ENCODE measurements at regions not wholly inside any gene's neighbourhood (a gene's known extent, or its start where the extent isn't known, plus 50 kb on each side); places are given as distances from the start of the nearest gene placed in this dataset.

DNA sequence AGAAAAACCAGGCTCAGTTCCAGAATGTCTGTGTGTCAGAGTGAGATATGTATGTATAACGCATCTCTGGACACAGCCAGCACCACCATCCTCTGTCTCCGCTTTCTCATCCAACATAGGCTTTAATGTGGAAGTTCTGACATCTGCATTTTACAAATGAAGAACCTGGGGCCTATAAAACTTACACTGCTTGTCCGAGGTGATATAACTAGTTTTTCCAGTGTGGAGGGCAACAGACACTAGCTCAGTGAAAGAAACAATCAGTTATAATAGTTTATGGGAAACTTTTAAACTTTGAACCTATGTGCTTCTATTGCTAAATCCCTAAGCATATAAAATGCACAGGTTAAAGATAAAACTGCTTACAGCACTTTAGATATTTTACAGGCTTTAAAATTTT is 208.7 kb downstream of the CRPPA start:
- no peak for DNase-seq

DNA sequence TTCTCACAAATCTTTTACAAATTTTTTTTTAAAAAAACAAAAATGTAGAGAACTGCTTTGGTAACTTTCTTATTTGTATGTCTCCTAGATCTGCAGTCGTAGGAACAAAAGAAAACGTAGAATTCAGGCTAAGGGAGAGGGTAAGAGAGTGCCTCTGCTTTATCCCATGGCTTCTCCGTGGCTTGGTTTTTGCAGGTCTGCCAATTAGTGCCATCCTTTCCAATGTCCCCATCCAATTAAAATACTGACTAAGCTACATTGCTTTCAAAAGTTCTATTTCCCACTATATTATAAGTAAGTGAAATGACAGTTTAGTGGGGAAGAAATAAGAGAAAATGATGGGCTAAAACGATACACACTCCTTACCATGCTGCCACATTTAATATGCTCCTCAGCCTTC is 209.3 kb downstream of the CRPPA start:
- DNase-seq: no peak

DNA sequence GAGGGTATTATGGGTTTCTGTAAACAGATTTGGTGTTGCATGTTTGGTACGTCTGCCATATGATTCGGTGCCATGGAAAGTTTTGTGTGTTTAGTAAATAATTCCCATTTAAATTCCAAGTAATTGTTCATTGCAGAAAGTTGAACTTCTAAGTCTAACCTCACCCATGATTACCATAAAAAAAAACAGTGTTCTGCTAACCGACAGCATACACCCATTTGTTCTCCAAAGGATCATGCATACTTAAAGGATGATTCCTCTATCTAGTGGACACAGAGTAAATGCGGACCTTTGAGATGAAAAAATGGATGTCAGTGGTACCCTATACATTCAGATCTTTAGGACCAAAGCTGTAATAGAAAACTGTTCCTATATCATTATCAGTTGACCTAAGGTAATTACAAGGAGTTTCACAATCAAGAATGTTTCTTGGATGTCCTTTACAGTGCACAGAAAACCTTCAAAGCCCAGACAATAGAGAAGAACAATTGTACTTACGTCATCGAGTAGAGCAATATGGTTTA is 209.9 kb downstream of the CRPPA start:
- no peak for DNase-seq

DNA sequence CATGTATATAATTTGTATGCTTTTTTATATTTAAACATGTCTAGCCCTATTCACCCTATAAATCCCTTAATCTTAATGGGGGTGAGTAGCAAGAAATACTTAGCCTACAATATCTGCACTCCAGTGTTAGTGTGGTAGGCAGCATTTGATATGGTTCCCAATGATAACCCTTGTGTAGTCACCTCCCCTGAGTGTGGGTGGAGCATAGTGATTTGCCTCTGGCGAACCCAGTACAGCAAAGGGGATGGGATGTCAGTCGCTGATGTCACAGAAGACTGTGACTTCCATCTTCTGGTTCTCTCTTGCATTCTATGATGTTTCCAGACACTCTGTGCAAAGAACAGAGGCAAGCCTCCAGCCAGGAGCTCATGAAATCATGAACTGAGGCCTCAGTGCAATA is 211.2 kb downstream of the CRPPA start:
- no peak for DNase-seq

DNA sequence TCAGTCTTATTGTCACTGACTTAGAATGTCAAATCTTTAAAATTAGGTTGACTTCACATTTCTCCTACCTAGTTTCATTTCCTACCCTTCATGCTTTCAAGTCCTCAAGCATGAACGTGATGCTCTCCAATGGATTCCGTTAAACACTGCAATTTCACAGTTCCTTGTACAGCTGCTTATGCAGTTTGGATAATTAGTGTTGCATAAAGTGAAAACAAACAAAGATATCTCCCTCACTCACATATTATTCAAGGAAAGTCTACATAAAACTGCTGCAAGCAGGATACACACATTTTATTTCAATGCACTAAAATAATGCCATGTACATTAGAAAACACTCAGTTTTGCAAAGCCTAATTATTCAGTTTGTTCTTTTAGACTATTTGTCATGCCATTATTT is 214.0 kb downstream of the CRPPA start:
- DNase-seq: no peak

DNA sequence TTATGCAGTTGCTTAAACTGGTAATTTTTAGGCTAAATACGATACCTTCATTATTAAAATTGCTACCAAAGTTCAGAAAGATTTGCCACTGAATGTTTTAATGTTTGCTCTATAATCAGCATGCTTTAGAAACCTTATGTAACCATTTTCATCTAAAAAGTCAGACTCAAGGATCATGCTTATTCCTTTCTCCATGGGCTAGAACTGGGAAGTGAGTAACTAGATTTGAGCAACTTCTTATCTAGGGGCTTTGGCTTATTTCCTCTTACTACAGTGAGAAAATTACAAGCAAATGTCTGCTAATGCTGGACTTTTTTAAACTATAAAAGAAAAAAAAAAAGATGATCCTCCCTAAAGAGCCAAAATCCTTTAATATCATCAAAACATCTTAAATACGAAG is 215.9 kb downstream of the CRPPA start:
- DNase-seq: no peak

DNA sequence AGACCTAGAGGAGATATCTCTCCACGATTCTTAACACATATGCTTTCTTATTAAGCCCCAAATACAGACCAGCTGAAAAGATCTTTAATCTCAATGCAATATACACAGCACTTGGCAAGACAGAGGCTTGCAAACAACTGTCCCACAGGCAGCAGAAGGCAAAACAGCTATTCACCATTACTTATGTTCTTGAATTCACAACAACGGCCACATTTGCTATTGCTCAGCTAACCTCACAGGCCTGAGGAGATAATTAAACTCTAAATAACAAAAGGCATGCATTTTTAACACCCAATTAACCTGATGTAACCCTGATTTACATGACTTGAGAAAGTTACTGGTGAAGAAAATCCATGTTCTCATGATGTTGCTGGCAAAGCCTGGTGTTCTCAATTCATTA is 216.4 kb downstream of the CRPPA start:
- no peak for DNase-seq

DNA sequence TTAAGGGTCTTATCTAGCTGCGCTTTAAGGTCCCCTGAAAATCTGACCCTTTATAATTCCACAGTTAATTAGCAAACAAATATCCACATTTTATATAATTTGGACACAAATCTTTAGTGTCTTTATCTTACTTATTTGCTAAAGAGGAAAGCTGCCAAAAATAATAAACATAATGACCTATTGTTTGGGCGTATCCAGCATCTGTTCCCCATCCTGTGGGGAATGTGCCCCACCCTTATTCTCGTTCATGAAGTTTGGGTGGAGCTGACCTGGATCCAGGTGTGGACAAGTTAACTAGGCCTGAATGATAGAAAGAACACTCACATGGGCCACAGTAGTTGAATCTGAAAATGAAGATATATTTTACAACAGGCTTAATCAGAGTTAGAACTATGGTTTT is 218.3 kb downstream of the CRPPA start:
- no peak for DNase-seq

DNA sequence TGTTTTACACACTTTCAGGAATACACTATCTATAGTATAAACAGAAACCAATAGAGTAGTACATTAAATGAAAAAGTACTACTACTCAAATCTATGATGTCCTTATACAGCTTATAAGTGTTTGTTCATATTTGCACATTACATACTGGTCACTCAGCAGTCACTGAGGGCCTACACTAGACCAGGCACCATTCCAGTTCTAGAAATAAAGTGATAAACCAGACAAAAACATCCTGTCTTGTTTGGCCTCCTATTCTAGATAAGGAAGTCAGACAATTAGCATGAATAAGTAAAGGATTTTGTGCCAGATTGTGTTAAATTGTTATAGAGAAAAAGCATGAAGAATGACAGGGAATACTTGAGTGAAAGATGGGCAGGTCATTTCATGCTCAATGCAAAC is 219.0 kb downstream of the CRPPA start:
- DNase-seq: no peak

DNA sequence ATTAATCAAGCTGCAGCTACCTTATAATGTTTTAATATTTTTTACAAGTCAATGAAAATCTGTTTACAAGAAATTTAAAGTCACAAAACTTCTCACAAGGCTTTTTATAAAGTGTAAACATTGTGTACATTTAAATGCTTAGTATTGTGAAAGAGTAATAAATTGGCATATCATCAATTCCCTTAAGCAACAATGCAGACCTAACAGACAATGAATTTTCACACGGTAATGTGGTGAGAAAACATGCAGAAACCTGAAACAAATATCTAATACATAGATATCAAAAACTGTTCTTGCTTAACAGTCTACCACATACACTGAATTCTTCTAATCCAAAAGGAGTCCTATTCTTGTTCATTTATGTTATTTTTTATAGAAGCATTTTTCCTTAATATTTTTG is 220.7 kb downstream of the CRPPA start:
- no peak for DNase-seq

DNA sequence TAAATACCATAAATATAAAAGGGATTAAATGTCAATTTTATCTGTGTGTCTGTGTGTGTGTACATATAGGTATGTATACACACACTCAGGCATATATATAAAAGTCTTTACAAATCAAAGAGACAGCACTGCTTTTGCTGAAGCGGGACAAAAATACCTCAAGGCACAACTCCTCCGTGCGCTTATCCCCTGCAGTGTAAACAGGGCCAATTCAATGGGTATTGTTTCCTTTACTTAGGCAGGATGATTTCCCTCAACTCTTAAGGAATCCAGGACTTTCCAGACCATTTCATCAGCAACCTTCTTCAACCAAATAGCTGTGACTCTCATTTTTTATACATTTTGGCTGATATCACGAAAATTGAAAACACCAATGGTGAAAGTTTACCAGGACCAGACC is 227.7 kb downstream of the CRPPA start:
- no peak for DNase-seq

DNA sequence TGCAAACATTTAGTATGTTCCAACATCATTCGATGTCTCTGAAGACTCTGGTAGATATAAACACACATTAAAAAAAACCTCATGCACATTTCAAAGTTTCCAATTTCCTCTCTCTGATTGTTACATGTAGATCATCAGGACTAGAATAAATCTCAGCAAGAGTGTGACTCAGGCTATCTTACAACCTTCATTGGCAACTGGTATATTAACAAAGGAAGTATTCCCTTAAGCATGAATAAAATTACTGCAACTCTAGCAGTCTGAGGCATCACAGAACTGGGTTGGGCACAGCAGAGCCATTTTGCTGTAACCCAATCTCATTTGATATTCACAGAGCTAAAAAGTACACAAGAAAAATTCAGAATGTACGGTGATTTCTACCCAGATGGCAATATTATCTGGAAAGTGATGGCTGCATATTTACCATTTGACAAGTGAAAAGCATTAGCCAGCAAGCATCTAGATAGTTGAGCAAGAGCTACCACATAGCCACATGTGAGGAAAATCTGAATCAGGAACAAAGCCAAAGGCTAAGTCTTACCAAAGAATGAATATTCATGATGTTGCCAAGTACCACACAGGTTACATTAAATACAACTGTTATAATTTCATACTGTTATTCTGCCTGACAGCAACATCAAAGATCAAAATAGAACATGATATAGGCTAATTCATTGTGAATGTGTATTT is 232.2 kb downstream of the CRPPA start:
- DNase-seq: no peak

DNA sequence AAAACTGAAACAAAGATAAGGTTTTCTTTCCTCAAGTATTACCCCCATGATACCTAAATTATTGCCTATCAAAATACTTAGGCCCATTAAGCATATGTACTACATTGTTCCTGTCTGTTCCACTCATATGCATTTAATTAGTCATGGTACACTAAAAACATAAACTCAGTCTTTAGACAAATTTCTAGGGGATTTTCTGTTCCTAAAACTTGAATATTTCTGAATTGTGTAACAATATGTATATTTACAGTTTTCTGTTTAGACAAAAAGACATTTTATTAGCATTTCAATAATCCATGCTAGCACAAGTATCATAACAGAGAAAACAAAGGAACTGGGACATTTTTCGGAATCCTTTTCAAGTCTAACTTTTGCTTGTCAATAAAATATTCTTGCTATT is 234.2 kb downstream of the CRPPA start:
- DNase-seq: no peak

DNA sequence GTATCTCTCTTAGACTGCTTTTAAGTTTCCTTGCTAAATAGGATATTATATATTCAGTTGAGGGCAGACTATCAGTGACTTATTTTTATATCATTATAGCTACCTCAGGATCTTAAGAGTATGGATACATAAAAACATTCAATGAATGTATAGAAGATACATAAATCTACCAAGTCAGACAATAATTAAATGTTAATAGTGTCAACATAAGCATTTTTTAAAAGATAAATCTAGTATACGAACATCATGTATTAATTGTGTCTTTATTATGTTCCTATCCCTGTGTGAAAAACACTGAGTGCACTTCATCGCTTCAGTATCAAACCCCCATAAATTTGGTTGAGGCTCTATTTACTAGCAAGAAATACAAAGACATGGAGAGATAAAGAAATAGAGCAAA is 242.8 kb downstream of the CRPPA start:
- DNase-seq: no peak

DNA sequence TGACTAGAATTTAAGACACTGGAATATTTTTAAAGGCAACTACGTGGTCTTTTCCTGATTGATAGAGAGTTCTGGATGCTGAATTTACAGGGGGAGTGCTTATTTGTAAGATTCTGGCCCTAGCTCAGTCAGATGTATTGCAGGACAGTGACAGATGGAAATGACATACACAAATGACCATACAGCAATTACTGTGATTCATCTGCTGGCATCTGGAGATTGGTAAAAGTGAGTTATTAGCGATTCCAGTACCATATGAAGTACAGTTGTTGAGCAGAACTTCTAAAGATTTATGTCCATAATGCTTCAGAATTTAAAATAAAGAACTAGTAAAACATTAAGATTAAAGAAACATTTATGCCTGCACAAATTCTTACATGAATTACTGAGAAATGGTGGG is 243.2 kb downstream of the CRPPA start:
- DNase-seq: no peak

DNA sequence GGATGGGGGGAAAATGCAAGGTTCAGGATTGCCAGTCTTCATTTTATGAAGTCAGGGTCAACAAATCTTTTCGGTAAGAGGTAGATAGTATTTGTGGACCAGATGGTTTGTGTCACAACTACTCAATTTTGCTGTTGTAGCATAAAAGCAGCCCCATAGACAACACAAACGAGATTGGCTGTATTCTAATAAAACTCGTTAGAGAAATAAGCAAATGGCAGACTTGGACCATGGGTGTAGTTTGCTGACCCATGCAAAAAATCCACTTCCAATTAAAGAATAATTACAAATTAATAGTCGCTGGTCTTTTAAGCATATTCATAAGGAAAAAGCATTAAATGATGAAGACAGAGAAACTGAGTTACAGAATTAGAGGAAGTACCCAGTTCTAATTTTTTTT is 247.1 kb downstream of the CRPPA start:
- DNase-seq: no peak

DNA sequence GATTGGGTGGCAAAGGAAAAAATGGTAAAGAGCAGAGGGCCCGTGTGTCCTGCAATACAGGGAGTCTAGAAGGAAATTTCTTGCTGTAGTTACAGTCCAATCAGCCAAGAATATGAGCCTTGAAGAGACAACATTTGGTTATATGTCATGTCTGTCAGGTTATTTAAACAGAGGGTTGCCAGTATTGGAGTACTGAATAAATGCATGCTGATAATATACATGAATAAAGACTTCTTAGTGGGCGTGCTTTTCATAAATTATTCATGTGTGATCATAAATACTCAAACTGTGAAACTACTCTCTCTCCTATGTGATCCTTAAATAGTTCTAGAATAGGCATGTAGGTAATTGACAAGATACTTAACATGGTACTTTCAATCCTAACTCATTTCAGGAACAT is 249.0 kb downstream of the CRPPA start:
- DNase-seq: no peak

DNA sequence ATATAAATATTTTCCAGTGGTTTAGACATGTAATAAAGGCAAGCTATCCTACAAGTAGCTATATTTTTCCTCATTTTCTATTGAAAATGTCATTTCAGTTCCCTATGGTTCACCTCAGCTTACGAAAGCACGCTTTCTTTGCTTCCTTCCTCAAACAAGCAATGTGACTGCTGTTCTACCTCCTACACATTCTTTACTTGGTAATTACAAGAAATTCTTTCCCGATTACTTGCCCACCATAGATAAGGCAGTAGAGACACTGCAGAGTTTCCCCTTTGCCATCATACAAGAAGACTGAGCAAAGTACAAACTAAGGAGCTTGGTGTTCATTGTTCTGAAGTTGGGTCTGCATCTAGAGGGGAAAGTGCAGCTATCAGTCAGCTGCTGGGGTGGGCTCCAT is 249.4 kb downstream of the CRPPA start:
- peak; percentile 40 to 46 for DNase-seq

DNA sequence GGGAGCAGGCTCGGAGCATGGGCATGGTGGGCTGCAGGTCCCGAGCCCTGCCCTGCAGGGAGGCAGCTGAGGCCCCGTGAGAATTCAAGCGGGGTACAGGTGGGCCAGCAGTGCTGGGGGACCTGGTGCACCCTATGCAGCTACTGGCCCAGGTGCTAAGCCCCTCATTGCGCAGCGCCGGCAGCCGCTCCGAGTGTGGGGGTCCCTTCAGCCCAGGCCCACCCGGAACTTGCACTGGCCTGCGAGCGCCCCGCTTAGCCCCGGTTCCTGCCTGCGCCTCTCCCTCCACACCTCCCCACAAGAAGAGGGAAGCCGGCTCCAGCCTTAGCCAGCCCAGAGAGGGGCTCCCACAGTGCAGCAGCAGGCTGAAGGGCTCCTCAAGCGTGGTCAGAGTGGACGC is 250.7 kb downstream of the CRPPA start:
- DNase-seq: no peak

DNA sequence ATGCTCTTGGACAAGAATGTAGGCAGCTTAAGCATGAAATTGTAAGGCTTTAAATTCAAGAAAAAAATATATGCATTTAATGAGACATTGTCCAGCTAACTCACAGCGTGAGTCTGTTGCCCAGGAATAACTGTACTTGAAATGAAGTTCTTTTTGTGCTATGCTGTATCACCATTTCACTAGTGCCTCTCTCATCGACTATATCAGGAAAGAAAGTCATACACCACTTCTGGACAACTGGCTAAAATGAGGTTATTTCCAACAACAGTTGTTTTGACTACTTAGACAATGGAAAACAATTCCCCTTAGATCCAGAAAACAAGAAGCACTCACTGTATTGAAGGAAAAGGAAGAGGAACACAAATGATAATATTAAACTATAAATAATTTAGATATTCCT is 251.8 kb downstream of the CRPPA start:
- DNase-seq: no peak

DNA sequence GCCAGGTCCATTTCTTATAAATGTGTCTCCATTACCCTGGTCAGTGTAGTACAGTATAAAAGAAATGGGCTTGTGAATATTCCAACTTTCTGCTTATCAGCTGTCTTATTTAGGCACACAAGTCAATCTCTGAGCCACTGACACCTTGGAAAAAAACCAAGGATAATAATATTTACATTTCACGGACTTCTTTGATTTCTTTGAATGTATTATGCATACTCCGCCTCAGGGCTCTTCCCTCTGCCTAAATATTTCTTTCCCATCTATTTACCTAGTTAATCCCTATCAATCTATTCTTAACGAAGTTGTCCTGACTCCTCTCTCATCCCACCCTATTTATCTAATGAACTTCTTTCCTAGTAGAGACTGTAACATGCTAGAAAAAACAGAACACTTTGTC is 253.8 kb downstream of the CRPPA start:
- no peak for DNase-seq

DNA sequence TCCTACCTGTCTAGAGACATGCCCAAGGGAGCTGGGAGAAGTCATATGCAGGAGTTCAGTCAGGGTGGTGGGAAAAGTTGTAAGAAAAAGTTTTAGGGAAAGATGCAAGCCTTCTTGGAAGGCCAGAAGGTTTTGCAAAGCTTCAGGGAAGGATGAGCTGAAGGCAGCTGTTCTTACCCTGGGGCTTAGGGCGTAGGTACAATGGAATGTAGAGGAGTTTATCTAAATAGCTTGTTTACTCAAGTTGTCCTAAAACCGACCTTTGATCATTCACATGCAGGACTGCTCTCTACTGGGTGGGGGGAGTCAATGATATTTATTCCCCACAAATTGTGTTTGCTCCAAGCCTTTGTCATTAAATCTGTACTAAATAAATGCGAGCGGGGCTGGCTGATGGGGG is 277.0 kb downstream of the CRPPA start:
- no peak for DNase-seq

DNA sequence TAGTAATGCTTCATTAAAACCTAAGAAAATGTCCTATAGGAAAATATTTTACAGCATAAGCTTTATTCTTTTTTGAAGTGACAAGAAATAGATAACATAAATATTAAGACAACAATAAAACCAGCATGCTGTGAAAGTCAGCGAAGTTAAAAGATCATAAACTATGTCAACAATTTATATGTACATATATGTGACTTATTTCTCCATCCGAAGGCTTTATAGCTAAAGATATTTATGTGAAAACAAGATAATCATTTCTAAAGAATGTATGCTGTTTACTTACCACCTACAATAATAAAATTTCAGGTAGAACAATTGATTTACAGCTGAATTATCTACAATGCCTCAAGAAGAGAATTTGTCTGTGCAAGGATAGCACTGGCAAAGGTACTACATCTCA is 283.4 kb downstream of the CRPPA start:
- no peak for DNase-seq

DNA sequence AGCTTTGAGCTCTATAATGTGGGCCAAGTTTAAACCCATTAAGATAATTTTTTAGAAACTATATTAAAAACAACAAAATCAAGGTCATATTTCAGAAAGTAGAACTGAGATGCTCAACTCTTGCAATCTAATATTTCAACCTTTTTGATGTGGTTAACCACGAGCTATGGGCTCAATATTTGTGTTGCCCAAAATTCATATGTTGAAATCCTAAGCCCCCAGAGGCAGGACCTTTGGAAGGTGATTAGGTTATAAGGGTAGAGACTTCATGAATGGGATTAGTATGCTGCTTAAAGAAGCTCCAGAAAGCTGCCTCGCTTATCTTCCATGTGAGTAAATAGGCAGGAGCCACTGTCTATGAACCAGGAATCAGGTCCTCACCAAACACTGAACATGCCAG is 284.4 kb downstream of the CRPPA start:
- DNase-seq: no peak

DNA sequence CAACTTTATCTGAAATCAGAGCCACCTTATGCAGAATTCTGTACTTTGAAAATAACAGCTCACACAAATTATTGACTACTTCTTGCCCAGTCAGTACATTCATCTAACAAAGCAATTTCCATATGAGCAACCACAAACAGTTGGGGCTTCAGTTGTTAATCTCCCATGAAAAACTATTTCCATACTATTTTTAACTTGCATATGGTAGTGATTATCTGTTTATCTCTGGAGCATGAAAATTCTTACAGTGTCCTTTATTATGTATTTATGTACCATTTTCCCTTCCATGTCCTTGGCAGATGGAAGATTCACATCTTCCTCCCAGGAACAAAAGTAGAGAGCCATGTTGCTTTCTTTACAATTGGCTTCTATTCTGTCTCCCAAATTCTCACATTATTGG is 285.7 kb downstream of the CRPPA start:
- no peak for DNase-seq

Measured in Kasumi-1 (cell line).